Endothelial cell of umbilical vein (primary cell): ENCODE measurements at regions not wholly inside any gene's neighbourhood (a gene's known extent, or its start where the extent isn't known, plus 50 kb on each side); places are given as distances from the start of the nearest gene placed in this dataset.

Source experiments
- BruUV-seq: library from RNA; stranded (reverse); fragments of 400-500 nt; replicated peaks from 2 replicates; lab custom pipeline; 2021; lab: Mats Ljungman, UMichigan
- CTCF ChIA-PET: fragments of 300-600, 350-600 bp; sonication (Branson Sonifier 250); formaldehyde crosslinking; loops from one replicate; lab custom pipeline; 2021; ENCODE audit warnings: antibody characterized with exemption, inconsistent platforms; lab: Charles Lee
- POLR2A ChIA-PET: fragments of 300-600, 350-600 bp; sonication (Branson Sonifier 250); formaldehyde crosslinking; loops from one replicate; lab custom pipeline; 2021; ENCODE audit warnings: antibody characterized with exemption, inconsistent platforms; lab: Charles Lee
- DNase-seq: peaks from one replicate; pipeline ENCODE4 v3.0.0-alpha.2; 2011; ENCODE audit warnings: low read depth, low spot score
- FAIRE-seq: peaks from 2 replicates; lab custom pipeline; 2011; peaks lifted over from hg19 to GRCh38; lab: Jason Lieb, UNC
- H2AFZ ChIP-seq: 2 replicates; pipeline ENCODE4 v1.6.0; 2012; ENCODE audit warnings: low read depth, low read length, control low read depth, inconsistent platforms
- H3K27ac ChIP-seq: 2 replicates; pipeline ENCODE4 v1.5.1; 2011; ENCODE audit warnings: low read depth, mild to moderate bottlenecking, control low read depth, low read length, moderate library complexity; ENCODE audit not compliant: insufficient read depth
- H3K27me3 ChIP-seq, 2 experiments: 2 replicates each; pipeline versions ENCODE4 v1.6.0 to v1.6.1; 2011; ENCODE audit warnings: low read length in 2 of 2, mixed read lengths in 1 of 2; ENCODE audit not compliant: control insufficient read depth in 2 of 2, insufficient read depth in 2 of 2
- H3K36me3 ChIP-seq, 2 experiments: 2 replicates in 1 of 2; 3 replicates in 1 of 2; pipeline ENCODE4 v1.5.1; 2011; ENCODE audit warnings: low read length in 2 of 2, mild to moderate bottlenecking in 1 of 2, moderate library complexity in 1 of 2; ENCODE audit not compliant: control insufficient read depth in 2 of 2, insufficient read depth in 2 of 2; ENCODE audit errors: extremely low read depth in 1 of 2
- H3K4me1 ChIP-seq: 3 replicates; pipeline ENCODE4 v1.5.1; 2011; ENCODE audit warnings: mild to moderate bottlenecking, low read length; ENCODE audit not compliant: control insufficient read depth, insufficient read depth; ENCODE audit errors: extremely low read depth
- H3K4me2 ChIP-seq: 2 replicates; pipeline ENCODE4 v1.6.1; 2011; ENCODE audit warnings: low read length, control low read depth, mixed read lengths; ENCODE audit not compliant: insufficient read depth
- H3K4me3 ChIP-seq, 3 experiments: fragments of 200-600 bp in 1 of 3; sonication (generic), shearing (Covaris generic) in 1 of 3; replicated peaks in 1 of 3; 2 replicates each; pipeline ENCODE4 v1.5.1; 2011 to 2016; ENCODE audit warnings: control low read depth in 3 of 3, low read length in 3 of 3, mild to moderate bottlenecking in 2 of 3, inconsistent platforms in 1 of 3, low read depth in 1 of 3, moderate library complexity in 1 of 3; ENCODE audit not compliant: insufficient read depth in 1 of 3
- H3K79me2 ChIP-seq: 2 replicates; pipeline ENCODE4 v1.6.0; 2012; ENCODE audit warnings: low read length, inconsistent platforms; ENCODE audit not compliant: control insufficient read depth, insufficient read depth
- H3K9ac ChIP-seq: replicated peaks from 2 replicates; pipeline ENCODE3; 2011; ENCODE audit warnings: low read length, control low read depth; ENCODE audit not compliant: insufficient read depth; ENCODE audit errors: extremely low read depth
- H3K9me1 ChIP-seq: replicated peaks from 3 replicates; pipeline ENCODE4 v1.6.0; 2011; ENCODE audit warnings: mild to moderate bottlenecking, low read length; ENCODE audit not compliant: control insufficient read depth, insufficient read depth; ENCODE audit errors: extremely low read depth
- H3K9me3 ChIP-seq: replicated peaks from 2 replicates; pipeline ENCODE4 v1.5.1; 2012; ENCODE audit warnings: low read length, inconsistent platforms; ENCODE audit not compliant: control insufficient read depth, insufficient read depth
- H4K20me1 ChIP-seq: replicated peaks from 2 replicates; pipeline ENCODE3; 2011; ENCODE audit warnings: mild to moderate bottlenecking, low read length; ENCODE audit not compliant: control insufficient read depth, insufficient read depth; ENCODE audit errors: extremely low read depth
- EZH2 ChIP-seq: IDR thresholded peaks from 2 replicates; pipeline ENCODE4 v1.6.1; 2012; ENCODE audit warnings: borderline replicate concordance, low read depth, mild to moderate bottlenecking, moderate library complexity, low read length, inconsistent platforms; ENCODE audit not compliant: severe bottlenecking
- FOS ChIP-seq: IDR thresholded peaks from 2 replicates; pipeline ENCODE4 v1.6.1; 2011; ENCODE audit warnings: mild to moderate bottlenecking, low read length, moderate library complexity, borderline replicate concordance; ENCODE audit not compliant: insufficient read depth
- GATA2 ChIP-seq: IDR thresholded peaks from 2 replicates; pipeline ENCODE4 v1.7.0; 2011; ENCODE audit warnings: low read depth, mild to moderate bottlenecking, moderate library complexity, mixed read lengths, low read length; ENCODE audit not compliant: insufficient read length, insufficient read depth
- JUN ChIP-seq: IDR thresholded peaks from 2 replicates; pipeline ENCODE4 v1.6.1; 2011; ENCODE audit warnings: borderline replicate concordance, low read depth; ENCODE audit not compliant: insufficient read length, insufficient read depth
- MYC ChIP-seq: IDR thresholded peaks from one replicate; pipeline ENCODE4 v1.6.1; 2011; ENCODE audit warnings: mild to moderate bottlenecking, low read depth, low read length
- POLR2A ChIP-seq: IDR thresholded peaks from 2 replicates; pipeline ENCODE4 v1.6.1; 2012; ENCODE audit warnings: low read depth, mild to moderate bottlenecking, control low read depth, low read length
- POLR2AphosphoS5 ChIP-seq: IDR thresholded peaks from 2 replicates; pipeline ENCODE4 v1.6.1; 2012; ENCODE audit warnings: low read depth, mild to moderate bottlenecking, control low read depth, low read length, moderate library complexity; ENCODE audit not compliant: insufficient read depth
- dilution Hi-C: fragments of 300-500 bp; cut with MboI; formaldehyde crosslinking; loops from one replicate; pipeline ENCODE4 v1.15.0; 2019; ENCODE audit warnings: low sequenced_read_pairs; ENCODE audit not compliant: extremely low pct_ligation_motif_present
- intact Hi-C: fragments of 100-400 bp; cut with micrococcal nuclease; formaldehyde crosslinking; loops from one replicate; pipeline ENCODE4 v1.10.0; 2022
- TF ChIP-seq, protein P1 (sequence below), 2 donors: IDR thresholded peaks; 1 replicate in 1 of 2; 2 replicates in 1 of 2; pipeline ENCODE4 v1.5.1; 2011; ENCODE audit warnings: low read length in 2 of 2, mild to moderate bottlenecking in 2 of 2, moderate library complexity in 2 of 2, control low read depth in 1 of 2, inconsistent platforms in 1 of 2, low read depth in 1 of 2; ENCODE audit not compliant: insufficient read depth in 1 of 2; ENCODE audit errors: extremely low read depth in 1 of 2

DNA sequence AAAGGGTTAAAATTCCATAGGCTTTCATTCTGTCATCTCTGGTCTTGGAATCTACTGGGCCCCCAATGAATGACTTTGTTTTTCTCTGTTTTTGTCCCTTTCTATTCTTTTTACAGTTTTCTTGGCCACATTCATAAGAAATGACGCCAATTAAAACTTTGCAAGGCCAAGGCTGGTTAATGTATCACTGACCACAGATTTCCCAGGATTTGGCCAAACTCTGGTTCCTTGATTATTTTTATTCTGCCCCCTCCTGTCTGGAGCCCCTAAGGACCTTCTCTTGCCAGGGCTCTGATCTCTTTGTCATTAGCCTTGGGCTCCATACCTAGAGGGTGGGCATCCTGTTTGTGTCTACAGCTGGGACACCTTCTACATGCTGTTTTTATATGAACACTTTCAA is 388.9 kb upstream of the PAPPA start:
- ChIA-PET CTCF (no interaction called here), POLR2A (no interaction called here)
- no peak overlapping the region for H2AFZ ChIP-seq
- dilution Hi-C loops (no loop called here), intact Hi-C loops (no loop called here)
- no peak overlapping the region for H3K27ac ChIP-seq
- H3K4me3 ChIP-seq = no peak overlapping the region
- H3K9ac ChIP-seq = no peak overlapping the region
- no peaks in the 10 kb centered on the region for H3K36me3 ChIP-seq
- DNase-seq (no peak), FAIRE-seq (no peak)
- TF ChIP-seq, protein P1, sequence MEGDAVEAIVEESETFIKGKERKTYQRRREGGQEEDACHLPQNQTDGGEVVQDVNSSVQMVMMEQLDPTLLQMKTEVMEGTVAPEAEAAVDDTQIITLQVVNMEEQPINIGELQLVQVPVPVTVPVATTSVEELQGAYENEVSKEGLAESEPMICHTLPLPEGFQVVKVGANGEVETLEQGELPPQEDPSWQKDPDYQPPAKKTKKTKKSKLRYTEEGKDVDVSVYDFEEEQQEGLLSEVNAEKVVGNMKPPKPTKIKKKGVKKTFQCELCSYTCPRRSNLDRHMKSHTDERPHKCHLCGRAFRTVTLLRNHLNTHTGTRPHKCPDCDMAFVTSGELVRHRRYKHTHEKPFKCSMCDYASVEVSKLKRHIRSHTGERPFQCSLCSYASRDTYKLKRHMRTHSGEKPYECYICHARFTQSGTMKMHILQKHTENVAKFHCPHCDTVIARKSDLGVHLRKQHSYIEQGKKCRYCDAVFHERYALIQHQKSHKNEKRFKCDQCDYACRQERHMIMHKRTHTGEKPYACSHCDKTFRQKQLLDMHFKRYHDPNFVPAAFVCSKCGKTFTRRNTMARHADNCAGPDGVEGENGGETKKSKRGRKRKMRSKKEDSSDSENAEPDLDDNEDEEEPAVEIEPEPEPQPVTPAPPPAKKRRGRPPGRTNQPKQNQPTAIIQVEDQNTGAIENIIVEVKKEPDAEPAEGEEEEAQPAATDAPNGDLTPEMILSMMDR (IDR thresholded peaks at IDR 0.05; ENCODE audit: extremely low read depth in 1 of 2, insufficient read depth in 1 of 2, low read depth in 1 of 2, low read length in 2 of 2) = no peak
- TF ChIP-seq POLR2AphosphoS5 (no peak), FOS (no peak), POLR2A (no peak), GATA2 (no peak), JUN (no peak), EZH2 (no peak)
- H3K4me2 ChIP-seq = no peak overlapping the region
- no peaks in the 10 kb centered on the region for H3K27me3 ChIP-seq
- BruUV-seq = no TSS peak
- H3K4me1 ChIP-seq = no peaks in the 10 kb centered on the region
- H4K20me1 ChIP-seq = no peaks in the 10 kb centered on the region
- no peaks in the 10 kb centered on the region for H3K79me2 ChIP-seq
- H3K9me1 ChIP-seq = no peaks in the 10 kb centered on the region
- no peaks in the 10 kb centered on the region for H3K9me3 ChIP-seq

DNA sequence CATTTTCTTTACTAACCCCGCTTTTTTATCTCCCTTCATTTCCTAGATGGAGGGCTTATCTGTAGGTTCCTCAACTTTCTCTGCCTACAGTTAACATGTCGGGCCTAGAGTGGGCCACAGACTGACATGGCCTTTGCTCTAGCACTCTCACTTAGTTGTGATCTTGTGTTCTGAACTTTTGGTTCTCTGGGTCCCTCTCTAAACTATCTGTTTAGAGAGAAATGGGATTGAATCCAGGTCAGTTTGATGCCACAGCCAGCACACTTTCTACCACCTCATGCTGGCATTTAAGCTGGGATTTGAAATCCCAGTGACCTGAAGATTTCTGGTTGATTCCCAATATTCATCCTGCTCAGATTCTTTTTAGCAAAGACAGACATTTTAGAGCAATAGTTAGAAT is 388.5 kb upstream of the PAPPA start:
- dilution Hi-C loops = no loop called here
- Histone ChIP-seq H3K4me2 (no peak overlapping the region), H3K27ac (no peak overlapping the region), H3K79me2 (no peaks in the 10 kb centered on the region), H3K4me1 (no peaks in the 10 kb centered on the region), H3K36me3 (no peaks in the 10 kb centered on the region), H3K9me1 (no peaks in the 10 kb centered on the region), H3K4me3 (no peak overlapping the region), H3K9ac (no peak overlapping the region), H4K20me1 (no peaks in the 10 kb centered on the region), H3K27me3 (no peaks in the 10 kb centered on the region), H2AFZ (no peak overlapping the region), H3K9me3 (no peaks in the 10 kb centered on the region)
- CTCF ChIA-PET = no interaction called here
- no TSS peak for BruUV-seq
- intact Hi-C loops = no loop called here
- TF ChIP-seq, protein P1 (IDR thresholded peaks at IDR 0.05; ENCODE audit: extremely low read depth in 1 of 2, insufficient read depth in 1 of 2, low read depth in 1 of 2, low read length in 2 of 2) = no peak
- TF ChIP-seq FOS (no peak), MYC (no peak), POLR2AphosphoS5 (no peak), GATA2 (no peak), POLR2A (no peak)
- no peak for DNase-seq
- POLR2A ChIA-PET = no interaction called here
- FAIRE-seq = no peak
